T-helper 2 cell (primary cell): ENCODE measurements at regions not wholly inside any gene's neighbourhood (a gene's known extent, or its start where the extent isn't known, plus 50 kb on each side); places are given as distances from the start of the nearest gene placed in this dataset.

Source experiments
- DNase-seq, 5 experiments: peaks; one replicate each; pipeline versions ENCODE4 v3.0.0 to v3.0.0-alpha.2; 2012 to 2022

GRCh38 chr6:84521511-84521910 is 242.9 kb downstream of the TBX18 start:
- DNase-seq: no peak

GRCh38 chr6:84517741-84518530 is 246.5 kb downstream of the TBX18 start:
- DNase-seq: no peak

- no peak for DNase-seq
These were observed 248.2 kb downstream of the TBX18 start for GRCh38 chr6:84516154-84516553.

GRCh38 chr6:84515067-84515466 is 249.3 kb downstream of the TBX18 start:
- DNase-seq: no peak

GRCh38 chr6:84514089-84514971 is 250.1 kb downstream of the TBX18 start:
- no peak for DNase-seq

GRCh38 chr6:84512391-84512790 is 252.0 kb downstream of the TBX18 start:
- DNase-seq: no peak

GRCh38 chr6:84511929-84512328 is 252.5 kb downstream of the TBX18 start:
- DNase-seq: no peak

GRCh38 chr6:84508981-84509380 is 255.4 kb downstream of the TBX18 start:
- no peak for DNase-seq

- DNase-seq: no peak
These were observed 256.1 kb downstream of the TBX18 start for GRCh38 chr6:84508334-84508733.

GRCh38 chr6:84504025-84504424 is 260.4 kb downstream of the TBX18 start:
- DNase-seq: no peak

- no peak for DNase-seq
These were observed 263.1 kb downstream of the TBX18 start for GRCh38 chr6:84501315-84501714.

- DNase-seq: no peak
These were observed 263.7 kb downstream of the TBX18 start for GRCh38 chr6:84500726-84501125.

- DNase-seq: no peak
These were observed 265.5 kb downstream of the TBX18 start for GRCh38 chr6:84498905-84499304.

- DNase-seq: no peak
These were observed 265.1 kb upstream of the CEP162 start for GRCh38 chr6:84492241-84493165.

- no peak for DNase-seq
These were observed 262.2 kb upstream of the CEP162 start for GRCh38 chr6:84489598-84489997.

- DNase-seq: no peak
These were observed 259.1 kb upstream of the CEP162 start for GRCh38 chr6:84486526-84486925.

- DNase-seq: no peak
These were observed 241.7 kb upstream of the CEP162 start for GRCh38 chr6:84469144-84469543.

- DNase-seq: no peak
These were observed 239.9 kb upstream of the CEP162 start for GRCh38 chr6:84467296-84467695.

- no peak for DNase-seq
These were observed 239.1 kb upstream of the CEP162 start for GRCh38 chr6:84466511-84466910.

- DNase-seq: no peak
These were observed 237.0 kb upstream of the CEP162 start for GRCh38 chr6:84464471-84464870.

GRCh38 chr6:84462698-84463097 is 235.3 kb upstream of the CEP162 start:
- DNase-seq: no peak

- no peak for DNase-seq
These were observed 234.0 kb upstream of the CEP162 start for GRCh38 chr6:84461461-84461860.

- no peak for DNase-seq
These were observed 233.0 kb upstream of the CEP162 start for GRCh38 chr6:84460491-84460890.
